Astrocyte (in vitro differentiated cells and primary cell): ENCODE measurements at regions not wholly inside any gene's neighbourhood (a gene's known extent, or its start where the extent isn't known, plus 50 kb on each side); places are given as distances from the start of the nearest gene placed in this dataset.

Experiments
- DNase-seq: peaks from one replicate; pipeline ENCODE4 v3.0.0-alpha.2; 2010; ENCODE audit warnings: low read depth
- FAIRE-seq: peaks from 2 replicates; lab custom pipeline; 2011; peaks lifted over from hg19 to GRCh38; lab: Jason Lieb, UNC
- H2AFZ ChIP-seq: 2 replicates; pipeline ENCODE4 v1.6.0; 2012; ENCODE audit warnings: low read depth, low read length, inconsistent platforms
- H3K27ac ChIP-seq: 2 replicates; pipeline ENCODE4 v1.5.1; 2011; ENCODE audit warnings: low read depth, low read length, inconsistent platforms
- H3K27me3 ChIP-seq: 2 replicates; pipeline ENCODE4 v1.6.0; 2011; ENCODE audit warnings: low read length, inconsistent platforms; ENCODE audit not compliant: insufficient read depth
- H3K36me3 ChIP-seq: 2 replicates; pipeline ENCODE4 v1.5.1; 2011; ENCODE audit warnings: low read length, inconsistent platforms; ENCODE audit not compliant: insufficient read depth
- H3K4me1 ChIP-seq: 2 replicates; pipeline ENCODE4 v1.5.1; 2011; ENCODE audit warnings: low read length, inconsistent platforms; ENCODE audit not compliant: insufficient read depth
- H3K4me2 ChIP-seq: 2 replicates; pipeline ENCODE4 v1.6.0; 2012; ENCODE audit warnings: low read length, inconsistent platforms
- H3K4me3 ChIP-seq: 2 replicates; pipeline ENCODE4 v1.5.1; 2011; ENCODE audit warnings: low read depth, mild to moderate bottlenecking, low read length, inconsistent platforms; ENCODE audit not compliant: insufficient read depth
- H3K79me2 ChIP-seq: 2 replicates; pipeline ENCODE4 v1.6.0; 2012; ENCODE audit warnings: mild to moderate bottlenecking, low read length, inconsistent platforms; ENCODE audit not compliant: insufficient read depth
- H3K9ac ChIP-seq: 2 replicates; pipeline ENCODE4 v1.6.0; 2012; ENCODE audit warnings: mild to moderate bottlenecking, low read length, inconsistent platforms
- H3K9me3 ChIP-seq: 2 replicates; pipeline ENCODE4 v1.5.1; 2012; ENCODE audit warnings: low read depth, mild to moderate bottlenecking, low read length, inconsistent platforms; ENCODE audit not compliant: insufficient read depth
- H4K20me1 ChIP-seq: 2 replicates; pipeline ENCODE4 v1.6.0; 2012; ENCODE audit warnings: low read length, inconsistent platforms; ENCODE audit not compliant: insufficient read depth
- H3K27ac Mint-ChIP-seq: one replicate; pipeline ENCODE4 v1.8.0; 2021; ENCODE audit warnings: mild to moderate bottlenecking, mixed read lengths; ENCODE audit not compliant: unreplicated experiment
- H3K27me3 Mint-ChIP-seq: one replicate; pipeline ENCODE4 v1.8.0; 2021; ENCODE audit warnings: low read depth, mixed read lengths; ENCODE audit not compliant: unreplicated experiment
- H3K36me3 Mint-ChIP-seq: one replicate; pipeline ENCODE4 v1.8.0; 2021; ENCODE audit warnings: low read depth, mixed read lengths; ENCODE audit not compliant: unreplicated experiment
- H3K4me1 Mint-ChIP-seq: one replicate; pipeline ENCODE4 v1.8.0; 2021; ENCODE audit warnings: low read depth, mixed read lengths; ENCODE audit not compliant: unreplicated experiment
- H3K4me3 Mint-ChIP-seq: one replicate; pipeline ENCODE4 v1.8.0; 2021; ENCODE audit warnings: mild to moderate bottlenecking, moderate library complexity, mixed read lengths; ENCODE audit not compliant: unreplicated experiment
- H3K9me3 Mint-ChIP-seq: one replicate; pipeline ENCODE4 v1.8.0; 2021; ENCODE audit warnings: mild to moderate bottlenecking, mixed read lengths; ENCODE audit not compliant: unreplicated experiment
- CTCF ChIP-seq: IDR thresholded peaks from 2 replicates; pipeline ENCODE4 v1.5.1; 2011; ENCODE audit warnings: low read depth, mild to moderate bottlenecking, inconsistent platforms, low read length, moderate library complexity; ENCODE audit not compliant: insufficient read depth
- EZH2 ChIP-seq: IDR thresholded peaks from 2 replicates; pipeline ENCODE4 v1.6.1; 2012; ENCODE audit warnings: mild to moderate bottlenecking, low read length, inconsistent platforms; ENCODE audit not compliant: insufficient read depth

GRCh38 chr4:31455612-31456011 is 735.4 kb downstream of the PCDH7 start:
- Histone ChIP-seq H3K27me3 (no peaks in the 10 kb centered on the region), H3K4me2 (no peak overlapping the region), H3K27ac (no peak overlapping the region), H3K9ac (no peak overlapping the region), H3K4me1 (no peaks in the 10 kb centered on the region), H3K79me2 (no peaks in the 10 kb centered on the region), H2AFZ (no peak overlapping the region), H3K36me3 (no peaks in the 10 kb centered on the region), H3K4me3 (no peak overlapping the region), H4K20me1 (no peaks in the 10 kb centered on the region), H3K9me3 (no peaks in the 10 kb centered on the region)
- FAIRE-seq (no peak), DNase-seq (no peak)
- no peaks in the 10 kb centered on the region for H3K27me3 Mint-ChIP-seq
- TF ChIP-seq EZH2 = no peak
- no peak for TF ChIP-seq CTCF
- no peaks in the 10 kb centered on the region for H3K4me1 Mint-ChIP-seq
- H3K4me3 Mint-ChIP-seq = no peak overlapping the region
- no peaks in the 10 kb centered on the region for H3K9me3 Mint-ChIP-seq
- no peaks in the 10 kb centered on the region for H3K36me3 Mint-ChIP-seq
- H3K27ac Mint-ChIP-seq = no peak overlapping the region

DNA sequence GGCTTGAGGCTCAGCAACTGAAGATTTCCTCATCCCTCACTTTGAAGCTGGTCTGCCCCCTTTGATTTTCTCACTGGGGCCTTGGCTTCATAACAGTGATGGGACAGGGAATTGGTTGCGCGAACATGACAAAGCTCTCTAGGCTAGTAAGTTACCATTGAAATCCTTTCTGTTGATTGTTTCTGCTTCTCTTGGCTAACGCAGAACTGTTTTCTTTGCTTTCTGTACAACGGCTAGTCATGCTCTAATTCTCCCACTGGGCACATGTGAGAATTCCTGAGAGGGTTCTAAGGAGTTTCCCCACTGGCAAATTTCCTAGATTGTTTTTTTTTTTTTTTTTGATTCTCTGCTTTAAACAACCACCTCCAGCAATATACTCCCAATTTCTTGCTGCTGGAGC is 738.6 kb downstream of the PCDH7 start:
- no peaks in the 10 kb centered on the region for H3K27me3 ChIP-seq
- no peak overlapping the region for H3K4me3 Mint-ChIP-seq
- H3K27me3 Mint-ChIP-seq = no peaks in the 10 kb centered on the region
- no peak overlapping the region for H3K27ac Mint-ChIP-seq
- H3K27ac ChIP-seq = no peak overlapping the region
- no peaks in the 10 kb centered on the region for H3K4me1 ChIP-seq
- H3K79me2 ChIP-seq = no peaks in the 10 kb centered on the region
- H3K9me3 Mint-ChIP-seq = no peaks in the 10 kb centered on the region
- no peaks in the 10 kb centered on the region for H3K4me1 Mint-ChIP-seq
- H3K9me3 ChIP-seq = no peaks in the 10 kb centered on the region
- DNase-seq (peak; percentile 25), FAIRE-seq (no peak)
- no peak for TF ChIP-seq EZH2
- H3K4me3 ChIP-seq = no peak overlapping the region
- no peaks in the 10 kb centered on the region for H4K20me1 ChIP-seq
- peak overlapping the region; percentile 46 for H2AFZ ChIP-seq
- no peak overlapping the region for H3K4me2 ChIP-seq
- H3K9ac ChIP-seq = no peak overlapping the region
- H3K36me3 ChIP-seq = no peaks in the 10 kb centered on the region
- no peaks in the 10 kb centered on the region for H3K36me3 Mint-ChIP-seq

DNA sequence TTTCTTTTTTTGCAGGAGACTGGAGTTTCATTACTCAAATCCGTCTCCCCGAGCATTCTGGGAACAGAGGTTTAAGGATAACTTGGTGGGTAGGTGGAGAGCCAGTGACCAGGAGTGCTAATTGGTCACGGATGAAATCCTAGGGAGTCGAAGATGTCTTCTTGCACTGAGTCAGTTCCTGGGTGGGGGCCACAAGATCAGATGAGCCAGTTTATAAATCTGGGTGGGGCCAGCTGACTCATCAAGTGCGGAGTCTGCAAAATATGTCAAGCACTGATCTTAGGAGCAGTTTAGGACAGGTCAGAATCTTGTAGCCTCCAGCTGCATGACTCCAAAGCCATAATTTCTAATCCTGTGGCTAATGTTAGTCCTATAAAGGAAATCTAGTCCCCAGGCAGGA is 741.3 kb downstream of the PCDH7 start:
- Histone ChIP-seq H3K4me3 (no peak overlapping the region), H3K9ac (no peak overlapping the region), H3K4me2 (no peak overlapping the region), H4K20me1 (no peaks in the 10 kb centered on the region), H3K36me3 (no peaks in the 10 kb centered on the region), H2AFZ (peak overlapping the region; percentile 32), H3K9me3 (no peaks in the 10 kb centered on the region), H3K27ac (no peak overlapping the region), H3K79me2 (no peaks in the 10 kb centered on the region), H3K27me3 (no peaks in the 10 kb centered on the region), H3K4me1 (no peaks in the 10 kb centered on the region)
- H3K27me3 Mint-ChIP-seq = no peaks in the 10 kb centered on the region
- TF ChIP-seq EZH2 (no peak), CTCF (no peak)
- no peaks in the 10 kb centered on the region for H3K36me3 Mint-ChIP-seq
- DNase-seq (peak; percentile 14), FAIRE-seq (no peak)
- no peaks in the 10 kb centered on the region for H3K9me3 Mint-ChIP-seq
- H3K4me3 Mint-ChIP-seq = no peak overlapping the region
- H3K27ac Mint-ChIP-seq = no peak overlapping the region
- no peaks in the 10 kb centered on the region for H3K4me1 Mint-ChIP-seq
